ENCODE measurements at regions not wholly inside any gene's neighbourhood (a gene's known extent, or its start where the extent isn't known, plus 50 kb on each side); places are given as distances from the start of the nearest gene placed in this dataset.
"Not testable (repeated sequence)": the region's sequence is repeated elsewhere in the genome, so short reads cannot be mapped to it uniquely, and the experiment has no call there.

DNA sequence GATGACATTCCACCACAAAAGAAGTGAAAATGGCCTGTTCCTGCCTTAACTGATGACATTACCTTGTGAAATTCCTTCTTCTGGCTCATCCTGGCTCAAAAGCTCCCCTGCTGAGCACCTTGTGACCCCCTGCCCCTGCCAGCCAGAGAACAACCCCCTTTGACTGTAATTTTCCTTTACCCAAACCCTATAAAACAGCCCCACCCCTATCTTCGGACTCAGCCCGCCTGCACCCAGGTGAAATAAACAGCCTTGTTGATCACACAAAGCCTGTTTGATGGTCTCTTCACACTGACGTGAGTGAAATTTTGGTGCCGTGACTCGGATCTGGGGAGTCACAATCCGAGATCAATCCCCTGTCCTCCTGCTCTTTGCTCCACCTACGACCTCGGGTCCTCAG is 101.0 kb upstream of the GRIN2A start:
- TF ChIP-seq, protein P1, sequence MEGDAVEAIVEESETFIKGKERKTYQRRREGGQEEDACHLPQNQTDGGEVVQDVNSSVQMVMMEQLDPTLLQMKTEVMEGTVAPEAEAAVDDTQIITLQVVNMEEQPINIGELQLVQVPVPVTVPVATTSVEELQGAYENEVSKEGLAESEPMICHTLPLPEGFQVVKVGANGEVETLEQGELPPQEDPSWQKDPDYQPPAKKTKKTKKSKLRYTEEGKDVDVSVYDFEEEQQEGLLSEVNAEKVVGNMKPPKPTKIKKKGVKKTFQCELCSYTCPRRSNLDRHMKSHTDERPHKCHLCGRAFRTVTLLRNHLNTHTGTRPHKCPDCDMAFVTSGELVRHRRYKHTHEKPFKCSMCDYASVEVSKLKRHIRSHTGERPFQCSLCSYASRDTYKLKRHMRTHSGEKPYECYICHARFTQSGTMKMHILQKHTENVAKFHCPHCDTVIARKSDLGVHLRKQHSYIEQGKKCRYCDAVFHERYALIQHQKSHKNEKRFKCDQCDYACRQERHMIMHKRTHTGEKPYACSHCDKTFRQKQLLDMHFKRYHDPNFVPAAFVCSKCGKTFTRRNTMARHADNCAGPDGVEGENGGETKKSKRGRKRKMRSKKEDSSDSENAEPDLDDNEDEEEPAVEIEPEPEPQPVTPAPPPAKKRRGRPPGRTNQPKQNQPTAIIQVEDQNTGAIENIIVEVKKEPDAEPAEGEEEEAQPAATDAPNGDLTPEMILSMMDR (IDR thresholded peaks at IDR 0.05), result not testable (repeated sequence)
- TF ChIP-seq POLR2A (IDR thresholded peaks at IDR 0.05), result not testable (repeated sequence)
